GM23338 (cell line): ENCODE measurements at regions not wholly inside any gene's neighbourhood (a gene's known extent, or its start where the extent isn't known, plus 50 kb on each side); places are given as distances from the start of the nearest gene placed in this dataset.

Source experiments
- ATAC-seq: fragments of 200-7000 bp; cut with Tn5 transposase; 3 replicates; pipeline ENCODE4 v1.9.1; 2020
- DNase-seq: peaks from one replicate; pipeline ENCODE4 v3.0.0-alpha.2; 2015; ENCODE audit warnings: low spot score
- H2AFZ ChIP-seq: fragments of 200-600 bp; sonication (generic); 2 replicates; pipeline ENCODE4 v1.8.0; 2016; ENCODE audit warnings: antibody characterized with exemption, mild to moderate bottlenecking, moderate library complexity
- H3F3A ChIP-seq: fragments of 200-600 bp; sonication (generic); replicated peaks from 2 replicates; pipeline ENCODE4 v1.8.0; 2017; ENCODE audit warnings: antibody characterized with exemption, mixed run types, low read depth
- H3K27ac ChIP-seq: fragments of 200-600 bp; sonication (generic); 2 replicates; pipeline ENCODE4 v1.6.1; 2016; ENCODE audit warnings: low read depth
- H3K27me3 ChIP-seq: fragments of 200-600 bp; sonication (generic); 2 replicates; pipeline ENCODE4 v1.8.0; 2016; ENCODE audit warnings: mild to moderate bottlenecking, mixed run types, moderate library complexity; ENCODE audit not compliant: insufficient read depth
- H3K36me3 ChIP-seq: fragments of 200-600 bp; sonication (generic); 2 replicates; pipeline ENCODE4 v1.8.0; 2016; ENCODE audit warnings: mild to moderate bottlenecking; ENCODE audit not compliant: insufficient read depth
- H3K4me1 ChIP-seq: fragments of 200-600 bp; sonication (generic); 2 replicates; pipeline ENCODE4 v1.8.0; 2016; ENCODE audit warnings: mild to moderate bottlenecking, moderate library complexity; ENCODE audit not compliant: insufficient read depth
- H3K4me2 ChIP-seq: fragments of 200-600 bp; sonication (generic); 2 replicates; pipeline ENCODE4 v1.7.1; 2017; ENCODE audit warnings: mixed run types
- H3K4me3 ChIP-seq: fragments of 200-600 bp; sonication (generic); 2 replicates; pipeline ENCODE4 v1.6.1; 2016; ENCODE audit warnings: mixed run types
- H3K79me2 ChIP-seq: fragments of 200-600 bp; sonication (generic); replicated peaks from 2 replicates; pipeline ENCODE4 v1.8.0; 2017; ENCODE audit warnings: mild to moderate bottlenecking; ENCODE audit not compliant: insufficient read depth
- H3K9me2 ChIP-seq: fragments of 200-600 bp; sonication (generic); 2 replicates; pipeline ENCODE4 v1.8.0; 2017; ENCODE audit not compliant: insufficient read depth
- H4K20me1 ChIP-seq: fragments of 200-600 bp; sonication (generic); replicated peaks from 2 replicates; pipeline ENCODE4 v1.8.0; 2017; ENCODE audit warnings: mild to moderate bottlenecking; ENCODE audit not compliant: insufficient read depth
- H3K27ac Mint-ChIP-seq: 2 replicates; pipeline ENCODE4 v1.8.0; 2020; ENCODE audit warnings: inconsistent platforms, mild to moderate bottlenecking, moderate library complexity, mixed read lengths
- H3K27me3 Mint-ChIP-seq: 3 replicates; pipeline ENCODE4 v1.8.0; 2022; ENCODE audit warnings: low read depth, mild to moderate bottlenecking, moderate library complexity, mixed read lengths, inconsistent platforms; ENCODE audit not compliant: insufficient read depth, poor library complexity
- H3K36me3 Mint-ChIP-seq: 3 replicates; pipeline ENCODE4 v1.8.0; 2021; ENCODE audit warnings: low read depth, mild to moderate bottlenecking, inconsistent platforms, moderate library complexity, mixed read lengths
- H3K4me1 Mint-ChIP-seq: 3 replicates; pipeline ENCODE4 v1.8.0; 2020; ENCODE audit warnings: mild to moderate bottlenecking, inconsistent platforms, mixed read lengths
- H3K4me3 Mint-ChIP-seq: 3 replicates; pipeline ENCODE4 v1.8.0; 2021; ENCODE audit warnings: moderate library complexity, mild to moderate bottlenecking, inconsistent platforms, mixed read lengths
- H3K9me3 Mint-ChIP-seq: 3 replicates; pipeline ENCODE4 v1.8.0; 2020; ENCODE audit warnings: moderate library complexity, mild to moderate bottlenecking, inconsistent platforms, mixed read lengths
- CTCF ChIP-seq, 2 experiments: fragments of 200-600 bp in 1 of 2; sonication (generic) in 1 of 2; conservative IDR thresholded peaks; 2 replicates each; pipeline versions ENCODE4 v1.5.1 to v1.6.1; 2016 to 2017; ENCODE audit warnings: antibody characterized with exemption in 2 of 2, low read depth in 2 of 2, mild to moderate bottlenecking in 2 of 2, moderate library complexity in 1 of 2
- ETS1 ChIP-seq: IDR thresholded peaks from 2 replicates; pipeline ENCODE4 v1.6.1; 2016; ENCODE audit warnings: antibody characterized with exemption
- EZH2 ChIP-seq: fragments of 200-600 bp; sonication (generic); IDR thresholded peaks from one replicate; pipeline ENCODE4 v1.8.0; 2017; ENCODE audit warnings: antibody characterized with exemption, mild to moderate bottlenecking, low read depth; ENCODE audit not compliant: unreplicated experiment
- NANOG ChIP-seq: IDR thresholded peaks from 2 replicates; pipeline ENCODE4 v1.6.1; 2016; ENCODE audit warnings: antibody characterized with exemption, borderline replicate concordance
- POLR2AphosphoS5 ChIP-seq: IDR thresholded peaks from 2 replicates; pipeline ENCODE4 v1.6.1; 2016; ENCODE audit warnings: antibody characterized with exemption, low read depth
- STAT1 ChIP-seq: IDR thresholded peaks from one replicate; pipeline ENCODE4 v1.6.1; 2016; ENCODE audit warnings: antibody characterized with exemption; ENCODE audit not compliant: unreplicated experiment
- ZNF331 ChIP-seq: fragments of 250-450 bp; sonication (Bioruptor Pico); IDR thresholded peaks from 2 replicates; pipeline ENCODE4 v1.5.0; 2020; ENCODE audit warnings: low read depth, mild to moderate bottlenecking, moderate library complexity
- TF ChIP-seq, protein P1 (sequence below): fragments of 250-450 bp; sonication (Bioruptor Pico); IDR thresholded peaks from 2 replicates; pipeline ENCODE4 v1.5.0; 2020; ENCODE audit warnings: mild to moderate bottlenecking, moderate library complexity

- TF ChIP-seq, protein P1, sequence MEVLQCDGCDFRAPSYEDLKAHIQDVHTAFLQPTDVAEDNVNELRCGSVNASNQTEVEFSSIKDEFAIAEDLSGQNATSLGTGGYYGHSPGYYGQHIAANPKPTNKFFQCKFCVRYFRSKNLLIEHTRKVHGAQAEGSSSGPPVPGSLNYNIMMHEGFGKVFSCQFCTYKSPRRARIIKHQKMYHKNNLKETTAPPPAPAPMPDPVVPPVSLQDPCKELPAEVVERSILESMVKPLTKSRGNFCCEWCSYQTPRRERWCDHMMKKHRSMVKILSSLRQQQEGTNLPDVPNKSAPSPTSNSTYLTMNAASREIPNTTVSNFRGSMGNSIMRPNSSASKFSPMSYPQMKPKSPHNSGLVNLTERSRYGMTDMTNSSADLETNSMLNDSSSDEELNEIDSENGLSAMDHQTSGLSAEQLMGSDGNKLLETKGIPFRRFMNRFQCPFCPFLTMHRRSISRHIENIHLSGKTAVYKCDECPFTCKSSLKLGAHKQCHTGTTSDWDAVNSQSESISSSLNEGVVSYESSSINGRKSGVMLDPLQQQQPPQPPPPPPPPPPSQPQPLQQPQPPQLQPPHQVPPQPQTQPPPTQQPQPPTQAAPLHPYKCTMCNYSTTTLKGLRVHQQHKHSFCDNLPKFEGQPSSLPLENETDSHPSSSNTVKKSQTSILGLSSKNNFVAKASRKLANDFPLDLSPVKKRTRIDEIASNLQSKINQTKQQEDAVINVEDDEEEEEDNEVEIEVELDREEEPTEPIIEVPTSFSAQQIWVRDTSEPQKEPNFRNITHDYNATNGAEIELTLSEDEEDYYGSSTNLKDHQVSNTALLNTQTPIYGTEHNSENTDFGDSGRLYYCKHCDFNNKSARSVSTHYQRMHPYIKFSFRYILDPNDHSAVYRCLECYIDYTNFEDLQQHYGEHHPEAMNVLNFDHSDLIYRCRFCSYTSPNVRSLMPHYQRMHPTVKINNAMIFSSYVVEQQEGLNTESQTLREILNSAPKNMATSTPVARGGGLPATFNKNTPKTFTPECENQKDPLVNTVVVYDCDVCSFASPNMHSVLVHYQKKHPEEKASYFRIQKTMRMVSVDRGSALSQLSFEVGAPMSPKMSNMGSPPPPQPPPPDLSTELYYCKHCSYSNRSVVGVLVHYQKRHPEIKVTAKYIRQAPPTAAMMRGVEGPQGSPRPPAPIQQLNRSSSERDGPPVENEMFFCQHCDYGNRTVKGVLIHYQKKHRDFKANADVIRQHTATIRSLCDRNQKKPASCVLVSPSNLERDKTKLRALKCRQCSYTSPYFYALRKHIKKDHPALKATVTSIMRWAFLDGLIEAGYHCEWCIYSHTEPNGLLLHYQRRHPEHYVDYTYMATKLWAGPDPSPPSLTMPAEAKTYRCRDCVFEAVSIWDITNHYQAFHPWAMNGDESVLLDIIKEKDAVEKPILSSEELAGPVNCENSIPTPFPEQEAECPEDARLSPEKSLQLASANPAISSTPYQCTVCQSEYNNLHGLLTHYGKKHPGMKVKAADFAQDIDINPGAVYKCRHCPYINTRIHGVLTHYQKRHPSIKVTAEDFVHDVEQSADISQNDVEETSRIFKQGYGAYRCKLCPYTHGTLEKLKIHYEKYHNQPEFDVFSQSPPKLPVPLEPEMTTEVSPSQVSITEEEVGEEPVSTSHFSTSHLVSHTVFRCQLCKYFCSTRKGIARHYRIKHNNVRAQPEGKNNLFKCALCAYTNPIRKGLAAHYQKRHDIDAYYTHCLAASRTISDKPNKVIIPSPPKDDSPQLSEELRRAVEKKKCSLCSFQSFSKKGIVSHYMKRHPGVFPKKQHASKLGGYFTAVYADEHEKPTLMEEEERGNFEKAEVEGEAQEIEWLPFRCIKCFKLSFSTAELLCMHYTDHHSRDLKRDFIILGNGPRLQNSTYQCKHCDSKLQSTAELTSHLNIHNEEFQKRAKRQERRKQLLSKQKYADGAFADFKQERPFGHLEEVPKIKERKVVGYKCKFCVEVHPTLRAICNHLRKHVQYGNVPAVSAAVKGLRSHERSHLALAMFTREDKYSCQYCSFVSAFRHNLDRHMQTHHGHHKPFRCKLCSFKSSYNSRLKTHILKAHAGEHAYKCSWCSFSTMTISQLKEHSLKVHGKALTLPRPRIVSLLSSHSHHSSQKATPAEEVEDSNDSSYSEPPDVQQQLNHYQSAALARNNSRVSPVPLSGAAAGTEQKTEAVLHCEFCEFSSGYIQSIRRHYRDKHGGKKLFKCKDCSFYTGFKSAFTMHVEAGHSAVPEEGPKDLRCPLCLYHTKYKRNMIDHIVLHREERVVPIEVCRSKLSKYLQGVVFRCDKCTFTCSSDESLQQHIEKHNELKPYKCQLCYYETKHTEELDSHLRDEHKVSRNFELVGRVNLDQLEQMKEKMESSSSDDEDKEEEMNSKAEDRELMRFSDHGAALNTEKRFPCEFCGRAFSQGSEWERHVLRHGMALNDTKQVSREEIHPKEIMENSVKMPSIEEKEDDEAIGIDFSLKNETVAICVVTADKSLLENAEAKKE (CRISPR knock-in tag), result no peak
- no peak for TF ChIP-seq POLR2AphosphoS5
- no peak for TF ChIP-seq CTCF (conservative IDR thresholded peaks at IDR 0.05; ENCODE audit: low read depth in 2 of 2)
- TF ChIP-seq NANOG, result no peak
- TF ChIP-seq STAT1, result no peak
Measured at GRCh38 chr10:89894051-89894450, 192.7 kb downstream of the KIF20B start (continued).

DNA sequence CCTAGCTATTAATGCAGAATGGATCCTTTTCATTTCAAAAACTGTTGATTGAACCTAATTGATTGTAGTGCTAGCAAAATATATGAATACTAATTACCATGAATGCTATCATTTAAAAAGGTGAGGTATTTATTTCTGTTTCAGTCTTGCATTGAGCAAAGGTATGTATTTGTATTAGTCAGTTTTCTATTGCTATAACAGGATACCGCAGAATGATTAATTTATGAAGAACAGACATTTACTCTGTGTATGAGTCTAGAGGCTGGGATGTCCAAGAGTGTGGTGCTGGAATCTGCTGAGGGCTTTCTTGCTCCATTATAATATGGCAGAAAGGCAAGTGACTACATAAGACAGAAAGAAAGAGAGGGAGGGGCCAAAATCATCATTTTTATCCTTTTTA, 199.2 kb downstream of the KIF20B start:
- Histone ChIP-seq H3K4me2 (no peak overlapping the region), H3K36me3 (no peaks in the 10 kb centered on the region), H3F3A (no peaks in the 10 kb centered on the region), H3K9me2 (no peaks in the 10 kb centered on the region), H3K27ac (no peak overlapping the region), H3K79me2 (no peaks in the 10 kb centered on the region), H3K4me1 (no peaks in the 10 kb centered on the region), H3K27me3 (no peaks in the 10 kb centered on the region), H3K4me3 (no peak overlapping the region), H2AFZ (no peak overlapping the region), H4K20me1 (no peaks in the 10 kb centered on the region)
- Mint-ChIP-seq H3K4me3 (no peak overlapping the region), H3K36me3 (no peaks in the 10 kb centered on the region), H3K27ac (no peak overlapping the region), H3K9me3 (no peaks in the 10 kb centered on the region), H3K27me3 (no peaks in the 10 kb centered on the region), H3K4me1 (no peaks in the 10 kb centered on the region)
- DNase-seq (no peak), ATAC-seq (no peak)
- TF ChIP-seq ZNF331 (no peak), ETS1 (no peak), EZH2 (no peak)
